ENCODE measurements at regions not wholly inside any gene's neighbourhood (a gene's known extent, or its start where the extent isn't known, plus 50 kb on each side); places are given as distances from the start of the nearest gene placed in this dataset.

- TF ChIP-seq ZNF148 (tag by site-specific recombination; IDR thresholded peaks at IDR 0.05; ENCODE audit: borderline replicate concordance) (no peak), ZBTB48 (tag by site-specific recombination; IDR thresholded peaks at IDR 0.05) (no peak)
Observed at GRCh38 chr10:93149761-93150160, 76.1 kb downstream of the CYP26A1 start (continued).

- TF ChIP-seq ZNF776 (tag by site-specific recombination; IDR thresholded peaks at IDR 0.05; ENCODE audit: borderline replicate concordance) = no peak
- TF ChIP-seq ZNF16 (tag by site-specific recombination; IDR thresholded peaks at IDR 0.05; ENCODE audit: low read depth) = no peak
- no peak for TF ChIP-seq SETDB1 (IDR thresholded peaks at IDR 0.05; ENCODE audit: insufficient read length, low read length)
- no peak for TF ChIP-seq ZNF670 (tag by site-specific recombination; IDR thresholded peaks at IDR 0.05; ENCODE audit: low read depth)
- TF ChIP-seq, protein P1, sequence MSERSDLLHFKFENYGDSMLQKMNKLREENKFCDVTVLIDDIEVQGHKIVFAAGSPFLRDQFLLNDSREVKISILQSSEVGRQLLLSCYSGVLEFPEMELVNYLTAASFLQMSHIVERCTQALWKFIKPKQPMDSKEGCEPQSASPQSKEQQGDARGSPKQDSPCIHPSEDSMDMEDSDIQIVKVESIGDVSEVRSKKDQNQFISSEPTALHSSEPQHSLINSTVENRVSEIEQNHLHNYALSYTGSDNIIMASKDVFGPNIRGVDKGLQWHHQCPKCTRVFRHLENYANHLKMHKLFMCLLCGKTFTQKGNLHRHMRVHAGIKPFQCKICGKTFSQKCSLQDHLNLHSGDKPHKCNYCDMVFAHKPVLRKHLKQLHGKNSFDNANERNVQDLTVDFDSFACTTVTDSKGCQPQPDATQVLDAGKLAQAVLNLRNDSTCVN (tag by site-specific recombination; optimal IDR thresholded peaks at IDR 0.05) = no peak
- TF ChIP-seq, protein P2, sequence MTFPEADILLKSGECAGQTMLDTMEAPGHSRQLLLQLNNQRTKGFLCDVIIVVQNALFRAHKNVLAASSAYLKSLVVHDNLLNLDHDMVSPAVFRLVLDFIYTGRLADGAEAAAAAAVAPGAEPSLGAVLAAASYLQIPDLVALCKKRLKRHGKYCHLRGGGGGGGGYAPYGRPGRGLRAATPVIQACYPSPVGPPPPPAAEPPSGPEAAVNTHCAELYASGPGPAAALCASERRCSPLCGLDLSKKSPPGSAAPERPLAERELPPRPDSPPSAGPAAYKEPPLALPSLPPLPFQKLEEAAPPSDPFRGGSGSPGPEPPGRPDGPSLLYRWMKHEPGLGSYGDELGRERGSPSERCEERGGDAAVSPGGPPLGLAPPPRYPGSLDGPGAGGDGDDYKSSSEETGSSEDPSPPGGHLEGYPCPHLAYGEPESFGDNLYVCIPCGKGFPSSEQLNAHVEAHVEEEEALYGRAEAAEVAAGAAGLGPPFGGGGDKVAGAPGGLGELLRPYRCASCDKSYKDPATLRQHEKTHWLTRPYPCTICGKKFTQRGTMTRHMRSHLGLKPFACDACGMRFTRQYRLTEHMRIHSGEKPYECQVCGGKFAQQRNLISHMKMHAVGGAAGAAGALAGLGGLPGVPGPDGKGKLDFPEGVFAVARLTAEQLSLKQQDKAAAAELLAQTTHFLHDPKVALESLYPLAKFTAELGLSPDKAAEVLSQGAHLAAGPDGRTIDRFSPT (tag by site-specific recombination; IDR thresholded peaks at IDR 0.05) = no peak
- no peak for TF ChIP-seq ZNF596 (tag by site-specific recombination; IDR thresholded peaks at IDR 0.05)
- no peak for TF ChIP-seq HOXA7 (CRISPR knock-in tag; IDR thresholded peaks at IDR 0.05; ENCODE audit: borderline replicate concordance)
- TF ChIP-seq ZBTB21 (tag by site-specific recombination; IDR thresholded peaks at IDR 0.05) = no peak
- no peak for TF ChIP-seq TCF7L2 (IDR thresholded peaks at IDR 0.05; ENCODE audit: borderline replicate concordance, low read depth, low read length)
- no peaks in the 10 kb centered on the region for H3K4me1 ChIP-seq (ENCODE audit: control insufficient read depth, insufficient read depth, low read length)
- no peaks in the 10 kb centered on the region for H3K36me3 ChIP-seq (ENCODE audit: control insufficient read depth in 2 of 2, insufficient read depth in 1 of 2, low read length in 2 of 2)
- no peaks in the 10 kb centered on the region for H3K9me3 ChIP-seq (ENCODE audit: control insufficient read depth, insufficient read depth, low read depth, low read length)
- ChIA-PET POLR2A (no interaction called here), CTCF (no interaction called here)
- no peak overlapping the region for H3K27ac ChIP-seq (ENCODE audit: extremely low read depth, low read depth, low read length)
- H3K4me3 ChIP-seq (ENCODE audit: low read depth, low read length) = no peak overlapping the region
Observed at GRCh38 chr10:93150289-93150688, 76.6 kb downstream of the CYP26A1 start.

GRCh38 chr10:93150990-93151547, 77.4 kb downstream of the CYP26A1 start:
- CTCF ChIA-PET = interaction anchor here (0.7 kb wide), 1 partner anchor 176 kb away, joined by 3 read pairs; no protein-coding TSS in a partner anchor
- POLR2A ChIA-PET = no interaction called here
- Histone ChIP-seq H3K9me3 (ENCODE audit: control insufficient read depth, insufficient read depth, low read depth, low read length) (no peaks in the 10 kb centered on the region), H3K27ac (ENCODE audit: extremely low read depth, low read depth, low read length) (no peak overlapping the region), H3K36me3 (ENCODE audit: control insufficient read depth in 2 of 2, insufficient read depth in 1 of 2, low read length in 2 of 2) (no peaks in the 10 kb centered on the region), H3K4me3 (ENCODE audit: low read depth, low read length) (no peak overlapping the region), H3K4me1 (ENCODE audit: control insufficient read depth, insufficient read depth, low read length) (no peaks in the 10 kb centered on the region)
- no peak for TF ChIP-seq ZNF571 (tag by site-specific recombination; IDR thresholded peaks at IDR 0.05)
- no peak for TF ChIP-seq PRDM10 (tag by site-specific recombination; IDR thresholded peaks at IDR 0.05)
- no peak for TF ChIP-seq ZNF623 (tag by site-specific recombination; IDR thresholded peaks at IDR 0.05)
- TF ChIP-seq ZXDB (tag by site-specific recombination; IDR thresholded peaks at IDR 0.05) = no peak
- TF ChIP-seq ZNF335 (tag by site-specific recombination; conservative IDR thresholded peaks at IDR 0.05) = no peak
